ENCODE measurements at regions not wholly inside any gene's neighbourhood (a gene's known extent, or its start where the extent isn't known, plus 50 kb on each side); places are given as distances from the start of the nearest gene placed in this dataset.

DNA sequence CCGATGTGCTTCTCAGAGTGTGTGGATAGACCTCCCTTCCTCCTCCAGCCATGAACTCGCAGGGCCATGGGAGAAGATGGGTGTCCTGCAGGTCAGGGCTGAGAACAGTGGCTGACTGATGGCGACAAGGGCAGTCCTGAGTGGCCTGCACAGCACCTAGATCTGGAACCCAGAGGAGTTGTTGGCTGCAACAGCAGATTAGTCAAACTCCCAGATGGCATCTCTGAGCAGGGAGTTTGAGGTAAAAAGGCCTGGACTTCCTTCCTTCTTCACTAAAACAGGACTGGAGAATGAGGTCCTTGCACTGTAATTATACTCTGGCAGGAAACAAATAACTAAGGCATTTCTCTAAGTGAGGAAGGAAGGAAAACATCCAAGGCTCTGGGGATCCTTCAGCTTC is 160.8 kb downstream of the MYCN start:
- 93% methylated on average over 3 of the region's 3 CpGs; no CpG with 5 or more reads in 1 of the 2 experiments for WGBS, 2 experiments (ENCODE audit: extremely low coverage in 1 of 2, insufficient coverage in 1 of 2, insufficient read length in 1 of 2, insufficient replicate concordance in 2 of 2, low coverage in 1 of 2, low lambda C conversion rate in 2 of 2, missing lambda C conversion rate in 1 of 2)
- Histone ChIP-seq H2BK5ac (ENCODE audit: low read depth, low read length) (peak overlapping the region; percentile 86; the same call in 1 of the 2 replicates), H2BK12ac (ENCODE audit: low read depth, low read length) (peak overlapping the region; percentile 88; the same call in 1 of the 2 replicates), H3K4me3 (ENCODE audit: extremely low read depth in 1 of 4, insufficient read depth in 2 of 4, low read depth in 3 of 4, low read length in 4 of 4) (no peak overlapping the region), H3K18ac (ENCODE audit: extremely low read depth, low read length) (peak overlapping the region; percentile 63), H3K9ac (replicated peaks in 1 of 4; ENCODE audit: extremely low read depth in 1 of 4, low read depth in 3 of 4, low read length in 3 of 4) (no peak overlapping the region), H2BK15ac (ENCODE audit: low read length) (peak overlapping the region; percentile 96), H2AFZ (ENCODE audit: low read length) (no peak overlapping the region), H3K56ac (replicated peaks; ENCODE audit: insufficient read length, low read depth, low read length) (no peak overlapping the region), H2BK20ac (ENCODE audit: low read length) (peak overlapping the region; percentile 67), H4K8ac (ENCODE audit: extremely low read depth, insufficient read depth, low read length) (no peak overlapping the region), H3K36me3 (ENCODE audit: control insufficient read depth in 2 of 4, insufficient read depth in 4 of 4, low read length in 3 of 4) (no peaks in the 10 kb centered on the region), H3K23ac (ENCODE audit: insufficient read length) (no peak overlapping the region), H3K4ac (replicated peaks; ENCODE audit: insufficient read length, low read depth, low read length) (peak overlapping the region; percentile 80), H3K14ac (ENCODE audit: insufficient read length) (no peak overlapping the region), H3K23me2 (ENCODE audit: low read depth, low read length) (peaks cover 5% of the 10 kb centered on the region), H4K20me1 (replicated peaks in 1 of 2; ENCODE audit: control insufficient read depth in 1 of 2, insufficient read depth in 2 of 2, low read length in 2 of 2) (no peaks in the 10 kb centered on the region), H3K27me3 (replicated peaks in 1 of 4; ENCODE audit: control insufficient read depth in 3 of 4, extremely low read depth in 1 of 4, insufficient read depth in 3 of 4, low read length in 3 of 4) (no peaks in the 10 kb centered on the region), H4K91ac (replicated peaks; ENCODE audit: insufficient read length, low read length) (peak overlapping the region; percentile 94), H4K5ac (ENCODE audit: insufficient read length, low read depth, low read length) (no peak overlapping the region), H3K79me2 (ENCODE audit: control insufficient read depth in 1 of 2, insufficient read depth in 2 of 2, low read length in 2 of 2) (no peaks in the 10 kb centered on the region), H3K27ac (ENCODE audit: low read depth, low read length) (no peak overlapping the region), H3K4me2 (ENCODE audit: insufficient read depth in 1 of 2, low read depth in 2 of 2, low read length in 2 of 2) (no peak overlapping the region), H2BK120ac (replicated peaks; ENCODE audit: low read depth, low read length) (peak overlapping the region; percentile 45), H3K9me3 (ENCODE audit: insufficient read depth in 2 of 2, low read depth in 1 of 2, low read length in 1 of 2) (no peaks in the 10 kb centered on the region), H2AK5ac (ENCODE audit: low read depth, low read length) (peak overlapping the region; percentile 99), H3K4me1 (replicated peaks in 1 of 4; ENCODE audit: control insufficient read depth in 3 of 4, insufficient read depth in 4 of 4, low read length in 3 of 4) (peaks cover 16 to 29% (median 21%) of the 10 kb centered on the region in 4 experiments), H3K79me1 (ENCODE audit: low read depth, low read length) (no peaks in the 10 kb centered on the region)
- ChIA-PET POLR2A (ENCODE audit: partially characterized antibody) (no interaction called here), CTCF (ENCODE audit: partially characterized antibody) (interaction anchor here (0.5 to 5.8 kb wide), 3 partner anchors 10 to 162 kb away, joined by 3 to 28 read pairs (median 6); partner anchors contain the start of gene MYCN)
- FAIRE-seq (no peak), DNase-seq (ENCODE audit: low read depth in 1 of 2, low spot score in 2 of 2) (no peak)
- no peak for TF ChIP-seq TCF12 (IDR thresholded peaks at IDR 0.05; ENCODE audit: low read depth, low read length)
- TF ChIP-seq SP1 (IDR thresholded peaks at IDR 0.05; ENCODE audit: low read depth, low read length), result no peak
- no peak for TF ChIP-seq NRF1 (IDR thresholded peaks at IDR 0.05; ENCODE audit: low read depth, low read length)
- TF ChIP-seq CEBPB (IDR thresholded peaks at IDR 0.05; ENCODE audit: low read depth, low read length), result no peak
- TF ChIP-seq SP2 (IDR thresholded peaks at IDR 0.05; ENCODE audit: low read length), result no peak
- TF ChIP-seq PHF8 (conservative IDR thresholded peaks at IDR 0.05; ENCODE audit: low read depth, low read length), result no peak
- no peak for TF ChIP-seq TAF1 (IDR thresholded peaks at IDR 0.05; ENCODE audit: low read depth, low read length)
- TF ChIP-seq POLR2A (IDR thresholded peaks at IDR 0.05; ENCODE audit: control extremely low read depth in 1 of 2, low read depth in 2 of 2, low read length in 2 of 2), result no peak
- no peak for TF ChIP-seq HDAC6 (IDR thresholded peaks at IDR 0.05; ENCODE audit: low read depth, low read length)
- no peak for TF ChIP-seq TAF7 (optimal IDR thresholded peaks at IDR 0.05; ENCODE audit: borderline replicate concordance, low read depth, low read length)
- no peak for TF ChIP-seq EP300 (IDR thresholded peaks at IDR 0.05; ENCODE audit: borderline replicate concordance in 1 of 2, low read depth in 2 of 2, low read length in 2 of 2)
- no peak for TF ChIP-seq GABPA (IDR thresholded peaks at IDR 0.05; ENCODE audit: borderline replicate concordance, insufficient read depth, low read length)
- TF ChIP-seq SP4 (IDR thresholded peaks at IDR 0.05; ENCODE audit: low read length), result no peak
- TF ChIP-seq JUN (IDR thresholded peaks at IDR 0.05; ENCODE audit: low read depth, low read length), result no peak
- TF ChIP-seq RBBP5 (IDR thresholded peaks at IDR 0.05; ENCODE audit: borderline replicate concordance, low read depth, low read length), result no peak
- no peak for TF ChIP-seq CBX5 (IDR thresholded peaks at IDR 0.05; ENCODE audit: low read depth, low read length)

All from H1 (cell line).